ENCODE measurements at regions not wholly inside any gene's neighbourhood (a gene's known extent, or its start where the extent isn't known, plus 50 kb on each side); places are given as distances from the start of the nearest gene placed in this dataset.

DNA sequence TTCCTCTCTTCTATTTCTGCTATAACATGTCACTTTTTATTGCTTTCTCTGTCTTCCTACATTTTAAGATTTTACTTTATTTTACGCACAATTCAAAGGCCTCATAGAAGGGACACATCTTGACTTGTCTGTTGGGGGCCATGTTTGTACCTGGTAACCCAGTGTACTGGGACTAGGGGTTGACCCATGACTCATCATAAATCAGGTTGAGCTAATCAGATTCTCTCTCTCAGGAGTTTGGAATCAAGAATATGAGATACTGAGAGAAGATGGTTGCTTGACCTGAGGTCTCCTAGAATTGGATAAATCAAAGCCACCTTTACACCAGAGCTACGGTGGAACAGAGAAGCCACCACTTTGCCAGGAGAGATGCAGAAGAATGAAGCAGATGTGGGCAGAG, 153.0 kb downstream of the UXS1 start:
- FAIRE-seq: no peak

DNA sequence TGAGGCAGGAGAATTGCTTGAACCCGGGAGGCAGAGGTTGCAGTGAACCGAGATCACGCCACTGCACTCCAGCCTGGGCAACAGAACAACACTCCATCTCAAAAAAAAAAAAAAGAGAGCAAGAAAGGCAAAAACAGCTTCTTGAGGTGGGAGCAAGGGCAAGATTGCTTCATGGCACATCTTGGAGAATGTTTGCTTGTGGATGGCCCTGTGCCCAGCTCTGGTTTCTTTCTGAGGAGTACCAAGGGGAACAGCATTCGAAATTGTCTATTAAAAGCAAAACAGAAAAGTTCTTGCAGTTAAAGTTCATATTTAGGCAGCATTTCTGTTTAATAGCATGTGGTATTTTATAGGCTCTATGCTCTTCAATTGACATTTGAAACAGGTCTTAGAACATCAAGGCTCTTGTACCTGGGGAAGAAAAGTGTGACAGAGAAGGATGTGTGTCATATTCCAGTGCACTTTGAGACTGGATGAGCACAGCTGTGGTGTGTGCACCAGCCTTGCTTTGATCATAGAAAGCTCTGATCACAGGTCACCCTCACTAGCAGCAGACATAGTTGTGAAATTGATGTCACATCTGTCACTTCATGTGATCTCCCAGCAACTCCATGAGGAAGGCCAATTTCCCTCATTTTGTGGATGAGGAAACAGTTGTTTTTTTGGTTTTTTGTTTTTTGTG, 154.3 kb downstream of the UXS1 start:
- no peak for DNase-seq (ENCODE audit: low spot score)
- FAIRE-seq: no peak

More for the DNA sequence above, 153.0 kb downstream of the UXS1 start:
- DNase-seq (ENCODE audit: low spot score): no peak

DNA sequence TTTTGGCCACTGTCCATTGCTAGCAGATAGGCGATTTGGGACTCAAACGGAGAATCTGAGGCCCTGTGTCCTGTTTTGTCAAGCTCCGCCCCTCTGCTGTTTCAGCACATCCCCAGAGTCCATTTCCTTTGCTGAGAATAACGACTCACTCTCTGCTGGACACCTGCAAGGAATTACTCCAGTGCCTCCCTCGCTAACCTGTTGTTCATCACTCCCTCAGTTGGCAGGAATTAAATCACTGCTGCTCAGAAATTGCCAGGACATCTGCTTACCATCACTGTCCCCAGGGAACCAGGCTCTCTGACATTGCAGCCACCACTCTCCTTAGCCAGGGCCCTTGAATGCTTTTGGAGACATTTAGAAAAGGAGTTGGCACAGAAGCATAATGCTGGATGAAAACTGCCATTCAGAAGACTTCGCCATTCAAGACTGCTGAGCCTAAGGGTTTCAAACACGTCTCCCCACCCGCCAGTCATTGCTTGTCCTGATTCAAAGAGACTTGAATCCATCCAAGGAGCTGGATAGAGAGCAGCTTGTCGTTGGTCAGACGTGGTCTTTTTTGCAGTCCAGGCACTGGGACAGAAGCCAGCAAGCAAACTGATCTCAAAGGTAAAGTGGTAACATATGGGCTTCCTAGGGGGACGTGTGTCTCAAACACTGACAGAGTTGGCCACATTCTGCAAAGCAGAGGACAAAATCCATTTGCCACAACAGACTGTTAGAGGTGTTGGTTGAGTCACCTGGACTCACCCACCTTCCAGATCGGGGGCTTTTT, 155.3 kb downstream of the UXS1 start:
- no peak for FAIRE-seq
- DNase-seq (ENCODE audit: low spot score): no peak

DNA sequence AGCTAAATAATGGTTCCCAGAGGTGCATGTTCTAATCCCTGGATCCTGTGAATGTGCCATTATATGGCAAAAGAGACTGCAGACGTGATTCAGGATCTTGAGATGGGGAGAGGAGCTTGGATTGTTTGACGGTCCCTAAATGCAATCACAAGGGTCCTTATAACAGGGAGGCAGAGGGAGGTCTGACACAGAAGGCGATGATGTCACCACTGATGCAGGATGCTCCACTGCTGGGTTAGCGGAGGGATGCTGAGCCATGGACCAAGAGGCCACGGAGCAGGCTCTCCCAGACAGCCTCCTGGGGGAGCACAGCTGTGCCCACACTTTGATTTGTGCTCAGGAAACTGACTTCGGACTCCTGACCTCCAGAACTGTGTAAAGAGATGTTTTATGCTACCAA, 156.2 kb downstream of the UXS1 start:
- no peak for FAIRE-seq
- DNase-seq (ENCODE audit: low spot score): no peak

DNA sequence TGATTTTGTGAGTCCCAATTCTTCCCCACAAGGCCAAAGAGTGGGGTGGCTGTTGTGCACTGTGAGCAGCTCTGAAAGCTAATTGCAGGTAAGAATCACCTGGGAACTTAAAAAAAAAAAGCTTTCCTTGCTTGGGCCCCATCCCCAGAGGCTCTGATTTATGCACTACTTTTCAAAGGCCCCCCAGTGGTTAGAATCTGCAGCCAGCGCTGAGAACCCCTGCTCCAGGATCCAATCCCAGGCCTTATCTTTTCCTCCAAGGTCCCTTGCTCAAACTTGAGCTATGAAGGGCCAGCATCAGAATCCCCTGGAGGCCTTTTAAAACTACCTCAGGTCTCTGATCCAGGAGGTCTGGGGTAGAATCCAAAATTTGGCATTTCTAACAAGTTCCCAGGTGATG, 156.8 kb downstream of the UXS1 start:
- no peak for FAIRE-seq
- DNase-seq (ENCODE audit: low spot score): no peak

DNA sequence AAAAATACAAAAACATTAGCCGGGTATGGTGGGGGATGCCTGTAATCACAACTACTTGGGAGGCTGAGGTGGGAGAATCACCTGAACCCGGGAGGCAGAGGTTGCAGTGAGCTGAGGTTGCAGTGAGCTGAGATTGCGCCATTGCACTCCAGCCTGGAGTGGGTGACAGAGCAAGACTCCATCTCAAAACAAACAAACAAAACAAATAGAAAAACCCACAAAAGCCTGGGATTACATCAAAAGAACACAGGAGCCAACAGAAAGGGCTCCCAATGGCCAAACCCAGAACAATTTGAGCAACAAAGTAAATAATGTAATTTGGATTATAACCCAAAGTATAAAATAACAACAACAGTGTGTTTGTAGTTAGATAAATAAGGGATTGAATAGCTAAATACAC, 159.8 kb downstream of the UXS1 start:
- FAIRE-seq (no peak), DNase-seq (ENCODE audit: low spot score) (no peak)

DNA sequence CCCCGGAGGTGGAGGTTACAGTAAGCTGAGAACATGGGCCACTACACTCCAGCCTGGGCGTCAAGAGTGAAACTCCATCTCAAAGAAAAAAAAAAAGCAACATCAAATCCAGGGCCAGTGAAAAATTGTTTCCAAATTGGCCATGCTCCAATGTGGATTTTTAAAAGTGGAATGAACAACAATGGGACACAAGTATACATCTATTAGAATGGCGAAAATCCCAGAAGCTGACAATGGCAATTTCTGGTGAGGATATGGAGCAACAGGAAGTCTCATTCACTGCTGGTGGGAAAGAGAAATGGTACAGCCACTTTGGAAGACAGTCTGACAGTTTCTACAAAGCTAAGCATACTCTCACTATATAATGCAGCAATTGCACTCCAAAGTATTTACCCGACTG, 161.4 kb downstream of the UXS1 start:
- FAIRE-seq (no peak), DNase-seq (ENCODE audit: low spot score) (no peak)

DNA sequence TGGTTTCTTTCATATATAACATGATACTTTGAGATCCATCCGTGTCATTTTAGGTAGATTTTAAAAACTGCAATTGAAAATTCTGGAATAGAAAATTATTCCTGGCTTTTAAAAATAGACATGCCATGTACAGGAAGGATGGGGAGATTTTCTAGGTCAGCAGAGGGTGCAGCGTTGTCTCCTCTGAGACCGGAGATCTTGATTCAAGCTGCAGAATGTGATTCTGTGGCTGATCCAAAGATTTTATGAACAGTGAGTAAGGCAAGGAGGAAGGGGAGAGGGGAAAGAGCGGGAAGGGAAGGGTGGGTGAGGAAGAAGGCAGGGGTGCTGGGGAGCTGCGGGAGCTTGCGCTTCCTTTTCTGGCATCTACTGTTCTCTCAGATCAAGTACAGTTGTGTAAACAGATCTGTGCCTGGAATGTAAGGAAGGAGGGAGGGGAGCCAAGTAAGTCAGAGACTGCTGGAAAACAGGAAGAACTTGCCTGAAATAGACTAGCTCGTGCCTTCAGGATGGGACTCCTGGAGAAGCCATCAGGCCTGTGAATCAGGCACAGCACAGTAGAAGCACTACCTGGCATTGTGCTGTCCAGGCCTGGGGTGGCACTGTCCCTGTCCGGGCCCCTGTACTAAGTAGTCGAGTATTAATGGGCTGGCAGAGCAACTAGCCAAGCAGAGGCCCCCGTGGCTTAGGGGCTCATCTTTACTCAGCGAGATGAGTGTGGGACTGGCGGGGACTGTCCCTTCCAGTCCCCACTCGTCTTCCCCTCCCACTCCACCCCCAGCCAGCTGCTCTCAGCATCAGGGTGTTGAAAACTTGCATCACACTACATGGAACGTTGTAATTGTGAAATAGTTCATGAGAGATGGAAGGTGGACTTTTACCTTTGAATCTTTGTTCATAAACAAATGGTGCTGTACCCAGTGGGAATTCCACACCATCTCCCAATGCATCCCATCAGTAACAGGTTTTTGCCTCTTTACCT, 163.5 kb downstream of the UXS1 start:
- FAIRE-seq (no peak), DNase-seq (ENCODE audit: low spot score) (no peak)

DNA sequence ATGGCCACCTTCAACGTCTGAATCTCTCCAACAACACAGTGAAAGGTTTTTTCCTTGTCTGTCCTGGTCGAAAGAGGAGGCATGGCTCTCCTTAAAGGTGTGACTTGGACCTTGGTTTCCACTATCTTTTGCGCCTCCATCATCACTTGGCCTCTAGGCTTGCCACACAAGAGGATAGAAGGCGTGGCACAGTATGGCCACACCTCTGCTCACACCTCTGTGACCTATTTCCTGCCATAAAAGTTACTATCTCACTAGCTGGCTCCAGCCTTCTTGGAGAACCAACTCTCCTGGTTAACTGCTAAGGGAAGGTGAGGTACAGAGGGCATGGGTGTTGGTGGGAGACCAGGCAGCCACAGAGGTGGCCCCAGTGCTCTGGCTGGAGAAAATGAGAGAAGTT, 165.9 kb downstream of the UXS1 start:
- no peak for FAIRE-seq

DNA sequence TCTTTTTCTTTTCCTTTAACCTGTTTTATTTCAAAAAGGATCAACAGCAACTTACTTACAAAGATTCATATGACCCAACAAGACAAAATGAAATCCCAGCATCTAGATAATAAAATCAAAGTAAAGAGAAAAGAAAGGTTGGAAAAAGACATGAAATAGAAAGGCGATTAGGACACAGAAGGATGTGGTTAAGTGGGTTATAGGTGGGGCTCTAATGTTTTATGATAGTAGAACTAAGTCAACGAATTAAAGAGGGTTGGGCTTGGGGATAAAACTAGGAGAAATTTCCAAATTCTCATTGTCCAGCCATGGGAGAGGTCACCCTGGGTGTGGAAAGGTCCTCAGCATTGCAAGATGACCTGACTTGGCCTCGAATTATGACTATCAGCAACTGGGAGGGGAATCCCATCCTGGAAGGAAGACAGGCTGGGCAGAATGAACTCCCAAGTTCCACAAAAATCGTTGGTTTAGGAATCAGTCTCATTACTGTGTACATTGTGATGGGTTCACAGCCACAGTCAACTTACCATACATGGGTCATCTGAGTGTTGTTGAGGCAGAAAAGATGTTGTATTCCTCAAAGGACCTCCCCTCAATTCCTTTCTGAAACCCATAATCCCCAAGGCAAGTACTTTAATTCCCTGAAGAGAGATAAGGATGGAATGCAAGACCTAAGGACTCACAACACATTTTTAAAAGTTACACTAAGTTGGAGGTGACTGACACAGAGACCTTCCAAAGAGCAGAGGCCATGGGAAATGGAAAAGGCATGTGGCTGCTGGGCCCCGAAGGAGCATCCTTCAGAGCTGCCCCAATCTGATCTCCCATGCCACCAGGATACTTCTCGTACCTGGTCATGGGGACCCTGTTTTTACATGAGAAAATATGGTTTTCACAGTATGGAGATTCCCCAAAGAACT, 167.6 kb downstream of the UXS1 start:
- FAIRE-seq: no peak
- DNase-seq (ENCODE audit: low spot score): no peak

More for the DNA sequence above, 165.9 kb downstream of the UXS1 start:
- no peak for DNase-seq (ENCODE audit: low spot score)

DNA sequence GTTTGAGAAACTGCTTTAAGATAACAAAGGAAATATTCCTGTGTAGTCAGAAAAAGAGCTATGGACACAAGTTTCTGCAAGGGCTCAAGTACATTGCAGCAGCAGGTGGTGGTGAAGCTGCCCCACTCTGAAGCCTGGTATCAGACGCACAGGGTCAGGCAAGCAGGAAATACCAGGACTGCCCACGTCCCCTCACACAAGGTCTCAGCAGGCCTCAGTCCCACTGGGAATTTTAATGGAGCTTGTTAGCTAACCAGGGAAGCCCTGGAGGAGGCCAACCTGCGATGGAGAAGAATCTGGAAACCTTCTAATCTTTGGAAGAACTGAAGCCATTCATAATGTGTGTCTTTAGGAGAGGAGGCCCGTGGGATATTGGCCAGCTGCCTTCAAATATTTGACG, 168.3 kb downstream of the UXS1 start:
- FAIRE-seq: no peak

DNA sequence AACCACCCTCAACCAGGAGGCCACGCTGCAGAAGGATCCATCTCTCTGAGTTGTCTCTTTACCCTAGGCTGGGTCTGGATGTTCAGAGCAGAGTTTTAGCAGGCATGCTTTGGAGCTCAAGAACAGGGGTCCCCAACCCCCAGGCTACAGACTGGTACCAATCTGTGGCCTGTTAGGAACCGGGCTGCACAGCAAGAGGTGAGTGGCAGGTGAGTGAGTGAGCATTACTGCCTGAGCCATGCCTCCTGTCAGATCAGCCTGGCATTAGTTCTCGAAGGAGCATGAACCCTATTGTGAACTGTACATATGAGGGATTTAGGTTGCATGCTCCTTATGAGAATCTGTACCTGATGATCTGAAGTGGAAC, 172.5 kb downstream of the UXS1 start:
- DNase-seq (ENCODE audit: low spot score): no peak
- no peak for FAIRE-seq

More for the DNA sequence above, 168.3 kb downstream of the UXS1 start:
- DNase-seq (ENCODE audit: low spot score): no peak

DNA sequence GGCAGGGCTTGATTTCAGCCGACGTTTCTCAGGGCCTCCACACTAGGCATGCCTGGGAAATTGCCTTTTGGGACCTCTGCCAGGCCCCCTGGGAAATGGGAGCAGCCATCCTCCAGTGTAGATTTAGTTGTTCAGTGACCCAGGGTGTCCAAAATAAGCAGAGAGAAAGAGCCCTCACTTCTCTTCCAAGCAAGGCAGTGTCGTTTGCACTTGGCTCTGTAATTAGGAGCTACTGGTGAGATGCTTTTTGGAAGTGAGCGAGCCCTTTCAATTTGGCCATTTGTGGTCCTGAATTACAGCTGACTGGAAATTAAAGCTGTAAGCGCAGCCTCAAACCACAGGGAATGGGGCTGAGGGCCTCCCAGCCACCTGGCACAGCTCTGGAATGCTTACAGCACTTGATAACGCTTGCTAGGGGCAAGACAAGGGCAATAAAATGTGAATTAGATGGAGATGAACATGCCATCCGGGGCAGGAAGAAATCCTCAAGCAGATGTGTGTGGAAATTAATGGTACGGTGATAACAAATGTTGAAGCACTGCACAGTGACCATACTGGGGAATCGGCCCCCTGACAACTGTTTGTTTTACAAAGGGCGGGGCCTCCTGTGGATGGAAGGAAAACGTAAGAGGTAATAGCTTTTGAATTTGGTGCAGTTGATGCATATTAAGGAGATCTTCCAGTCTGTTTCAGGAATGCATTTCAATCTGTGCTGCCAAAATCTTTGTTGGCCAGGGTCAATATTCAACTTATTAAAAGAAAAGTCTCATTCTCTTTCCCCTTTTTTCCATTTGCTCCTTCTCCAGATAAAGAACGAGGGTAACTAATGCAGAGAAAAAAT, 173.1 kb downstream of the UXS1 start:
- FAIRE-seq (no peak), DNase-seq (ENCODE audit: low spot score) (no peak)

DNA sequence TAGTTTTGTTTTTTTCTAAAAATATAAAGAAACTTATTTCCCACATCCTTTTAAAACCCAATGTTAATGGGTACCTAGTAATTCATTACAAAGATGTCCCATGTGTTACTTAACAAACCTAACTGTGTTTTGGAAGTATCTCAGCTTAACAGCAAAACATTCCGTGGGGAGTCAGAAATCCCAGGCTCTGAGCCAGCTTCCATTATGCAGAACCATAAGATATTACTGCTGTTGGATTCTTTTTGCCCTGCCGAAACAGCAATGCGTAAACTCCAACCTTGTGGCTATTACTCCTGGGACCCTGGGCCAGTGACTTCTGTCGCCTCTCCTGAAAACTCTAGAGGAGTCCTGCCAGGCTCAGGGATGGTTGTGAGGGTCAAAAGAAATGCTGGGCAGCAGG, 174.1 kb downstream of the UXS1 start:
- FAIRE-seq: no peak
- no peak for DNase-seq (ENCODE audit: low spot score)

DNA sequence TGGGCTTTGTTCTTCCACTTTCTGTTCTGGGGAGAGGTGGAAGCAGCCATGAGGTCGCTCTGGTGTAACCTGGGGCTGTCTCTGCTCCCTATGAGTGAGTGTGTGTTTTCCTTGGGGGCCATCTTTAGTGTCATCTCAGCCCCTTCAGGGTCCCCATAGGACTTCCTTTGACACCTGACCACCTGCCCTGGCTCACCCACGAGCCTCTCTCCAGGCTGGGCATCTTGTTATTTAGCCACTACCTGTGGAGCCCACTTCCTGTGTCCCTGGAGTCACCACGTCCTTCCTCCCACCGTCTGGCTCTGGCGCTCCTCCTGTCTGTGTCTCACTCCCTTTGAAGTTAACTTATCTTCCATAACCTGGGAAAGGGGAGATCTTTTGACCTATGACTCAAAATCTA, 176.0 kb downstream of the UXS1 start:
- FAIRE-seq: no peak
- DNase-seq (ENCODE audit: low spot score): no peak

DNA sequence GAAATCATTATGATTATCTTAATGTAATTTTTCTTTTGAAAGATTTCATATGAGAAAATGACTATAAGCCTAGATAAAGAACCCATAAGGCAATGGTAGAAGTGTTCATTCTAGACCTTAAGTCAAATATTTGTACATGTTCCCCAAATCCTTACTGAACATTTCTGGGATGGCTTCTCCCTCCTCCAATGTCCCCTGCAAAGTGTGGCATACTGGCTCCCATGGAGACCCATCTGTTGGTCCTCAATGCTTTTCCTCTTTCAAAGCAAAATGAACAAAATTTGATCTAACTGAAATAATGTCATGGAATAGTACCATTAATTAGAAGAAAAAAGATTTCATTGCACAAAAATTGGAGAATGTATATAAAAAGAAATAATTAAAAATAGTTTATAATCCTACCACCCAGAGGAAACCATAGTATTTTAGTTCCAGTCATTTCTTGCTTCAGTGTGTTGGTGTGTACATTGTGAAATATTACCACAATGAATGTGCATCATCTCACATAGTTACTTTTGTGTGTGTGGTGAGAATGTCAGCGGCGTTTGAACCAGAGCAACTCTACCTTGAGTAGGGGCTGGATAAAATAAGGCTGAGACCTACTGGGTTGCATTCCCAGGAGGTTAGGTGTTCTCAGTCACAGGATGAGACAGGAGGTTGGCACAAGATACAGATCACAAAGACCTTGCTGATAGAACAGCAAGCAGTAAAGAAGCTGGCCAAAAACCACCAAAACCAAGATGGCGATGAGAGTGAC, 181.3 kb downstream of the UXS1 start:
- DNase-seq (ENCODE audit: low spot score) (no peak), FAIRE-seq (no peak)

DNA sequence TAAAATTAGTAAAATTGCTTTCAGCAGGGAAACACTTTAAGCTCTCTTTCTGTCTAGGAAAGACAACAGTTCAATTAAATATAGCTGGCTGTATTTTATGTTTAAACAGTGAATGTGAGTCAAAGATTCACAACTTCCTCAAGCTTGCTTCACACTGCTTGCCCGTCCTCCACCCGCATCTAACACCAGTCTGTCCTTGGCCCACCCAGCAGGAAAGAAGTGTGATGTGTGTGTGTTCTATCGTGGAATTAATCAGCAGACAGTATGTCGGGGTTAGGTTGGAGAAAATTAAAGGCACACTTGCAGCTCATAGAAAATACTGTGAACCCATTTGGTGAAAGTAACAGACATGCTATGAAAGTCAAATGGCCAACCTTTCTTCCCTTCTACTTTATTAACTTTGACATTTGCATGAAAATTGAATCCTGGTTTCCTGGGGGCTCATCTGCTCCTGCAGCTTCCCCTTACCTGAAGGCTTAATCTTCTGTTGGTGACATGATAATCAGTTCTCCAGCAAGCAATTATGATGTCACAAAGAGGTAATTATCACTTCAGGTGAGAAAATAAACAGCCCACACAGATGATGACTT, 182.0 kb downstream of the UXS1 start:
- no peak for DNase-seq (ENCODE audit: low spot score)
- FAIRE-seq: no peak

DNA sequence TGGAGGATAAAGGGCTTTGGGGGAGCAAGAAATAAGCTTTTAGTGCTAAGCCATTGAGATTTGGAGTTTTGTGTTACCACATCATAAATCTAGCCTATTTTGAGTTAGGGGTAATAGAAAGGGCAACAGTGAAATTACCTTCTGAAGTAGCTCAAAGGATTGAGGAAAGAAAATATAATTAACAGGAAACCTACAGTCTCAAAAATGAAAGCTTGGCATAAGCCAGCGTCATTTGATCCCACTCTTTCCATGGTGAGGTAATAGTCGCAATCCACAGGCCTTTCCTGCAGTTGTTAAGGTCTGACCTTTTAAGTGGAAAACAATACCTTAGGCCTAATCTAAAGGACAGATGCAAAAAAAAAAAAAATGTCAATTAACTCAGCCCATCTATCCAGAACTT, 182.7 kb downstream of the UXS1 start:
- no peak for DNase-seq (ENCODE audit: low spot score)
- FAIRE-seq: no peak

DNA sequence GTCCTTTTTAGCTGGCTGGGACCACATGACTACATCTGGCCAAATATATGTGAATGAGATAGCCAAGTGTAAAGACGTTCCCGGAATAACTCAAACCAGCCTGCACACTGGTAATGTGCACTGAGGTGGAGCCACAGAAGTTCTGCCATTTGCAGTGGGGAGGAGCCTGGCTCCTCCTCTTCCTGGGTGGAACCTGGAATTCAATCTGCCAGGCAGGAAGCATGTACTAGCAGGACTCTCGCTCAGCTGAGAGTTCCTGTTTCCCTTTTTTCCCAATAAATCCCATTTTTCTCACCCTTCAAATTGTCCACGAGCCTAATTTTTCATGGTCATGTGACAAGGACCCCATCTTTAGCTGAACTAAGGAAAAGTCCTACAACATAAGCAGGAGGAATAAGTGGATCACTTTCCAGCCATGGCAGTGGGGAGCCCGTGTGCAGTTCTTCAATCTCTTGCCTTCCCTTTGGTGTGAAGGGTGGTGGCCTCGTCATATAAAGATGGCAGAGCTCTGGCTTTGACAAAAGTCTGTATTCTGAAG, 183.2 kb downstream of the UXS1 start:
- DNase-seq (ENCODE audit: low spot score) (no peak), FAIRE-seq (no peak)

Measured in RCC 7860 (cell line).